ENCODE measurements at regions not wholly inside any gene's neighbourhood (a gene's known extent, or its start where the extent isn't known, plus 50 kb on each side); places are given as distances from the start of the nearest gene placed in this dataset.
"Not testable (repeated sequence)": the region's sequence is repeated elsewhere in the genome, so short reads cannot be mapped to it uniquely, and the experiment has no call there.

DNA sequence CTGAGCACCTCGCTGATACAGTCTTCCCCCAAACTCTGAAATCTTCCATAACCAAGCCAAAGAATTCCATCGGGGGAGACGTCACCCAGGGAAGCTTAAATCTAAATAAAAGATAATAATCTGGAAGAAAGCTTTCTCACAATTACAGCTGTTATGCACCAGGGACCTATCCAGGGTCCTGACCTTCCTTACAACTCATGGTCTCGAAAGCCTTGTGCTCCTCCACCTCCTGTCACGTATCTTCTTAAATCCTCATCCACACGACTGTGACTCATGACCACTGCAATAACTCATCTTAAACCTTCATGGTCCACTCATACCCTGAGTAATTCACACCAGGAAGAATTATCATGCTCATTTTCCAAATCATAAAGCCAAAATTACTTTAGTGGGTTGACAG is 166.8 kb upstream of the FRG1 start:
- no peak for DNase-seq (ENCODE audit: low read depth)

GRCh38 chr4:189779281-189779980 is 161.2 kb upstream of the FRG1 start:
- no peak for DNase-seq (ENCODE audit: low read depth)

DNA sequence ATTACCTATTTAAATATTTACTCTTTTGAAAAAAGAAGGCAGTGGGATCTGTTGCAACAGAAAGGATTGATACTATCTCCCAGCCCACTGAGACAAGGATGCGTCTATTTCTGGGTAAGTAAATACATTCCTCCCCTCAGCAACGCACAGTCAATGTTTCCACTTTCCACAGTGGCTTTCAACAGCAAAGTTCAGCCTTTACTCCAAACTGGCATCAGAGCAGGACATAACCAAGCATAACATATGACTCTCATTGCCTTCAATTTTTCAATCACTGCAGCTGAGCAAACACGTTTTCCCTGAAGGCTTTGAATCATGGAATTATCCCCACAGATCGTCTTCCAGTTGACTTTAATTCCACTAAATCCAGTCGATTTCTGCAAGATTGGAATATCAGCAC is 160.3 kb upstream of the FRG1 start:
- no peak for DNase-seq (ENCODE audit: low read depth)

GRCh38 chr4:189784651-189785050 is 156.0 kb upstream of the FRG1 start:
- DNase-seq (ENCODE audit: low read depth) = no peak

DNA sequence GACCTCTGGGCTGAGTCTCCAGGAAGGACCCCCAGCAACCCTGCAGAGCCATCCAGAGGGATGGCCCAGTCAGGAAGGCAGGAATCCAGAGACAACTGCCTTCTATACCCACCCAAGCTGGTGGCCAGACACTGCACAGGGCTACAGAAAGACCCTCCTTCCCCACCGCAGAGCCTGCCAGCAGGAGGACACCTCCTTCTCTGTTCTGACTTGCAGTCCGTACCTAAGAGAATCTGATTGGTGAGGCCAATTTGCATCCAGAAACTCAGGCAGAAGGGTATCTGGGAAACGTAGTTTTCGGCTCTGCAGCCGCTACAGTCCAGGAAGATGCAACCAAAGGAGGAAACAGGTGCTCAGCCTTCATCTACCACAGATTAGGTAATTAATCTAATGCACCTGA is 155.4 kb upstream of the FRG1 start:
- DNase-seq (ENCODE audit: low read depth) = no peak

DNA sequence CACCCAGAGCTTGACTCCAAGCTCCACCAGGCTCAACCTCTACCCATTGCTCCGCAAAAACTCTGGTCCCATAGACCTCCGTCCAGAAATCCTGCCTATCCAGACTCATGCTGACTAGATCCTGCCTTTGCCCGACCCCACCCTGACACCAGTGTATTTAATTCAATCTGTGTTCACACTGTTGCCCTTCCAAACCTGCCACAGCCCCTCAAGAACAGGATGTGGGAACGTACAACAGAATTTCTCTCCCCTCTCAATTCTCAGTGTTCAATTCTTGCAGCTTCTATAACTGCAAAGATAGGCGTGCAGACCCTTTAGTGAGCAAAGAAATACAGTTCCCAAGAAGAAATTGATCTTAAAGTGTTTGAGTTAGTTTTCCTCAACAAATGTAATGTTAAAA is 154.2 kb upstream of the FRG1 start:
- no peak for DNase-seq (ENCODE audit: low read depth)

DNA sequence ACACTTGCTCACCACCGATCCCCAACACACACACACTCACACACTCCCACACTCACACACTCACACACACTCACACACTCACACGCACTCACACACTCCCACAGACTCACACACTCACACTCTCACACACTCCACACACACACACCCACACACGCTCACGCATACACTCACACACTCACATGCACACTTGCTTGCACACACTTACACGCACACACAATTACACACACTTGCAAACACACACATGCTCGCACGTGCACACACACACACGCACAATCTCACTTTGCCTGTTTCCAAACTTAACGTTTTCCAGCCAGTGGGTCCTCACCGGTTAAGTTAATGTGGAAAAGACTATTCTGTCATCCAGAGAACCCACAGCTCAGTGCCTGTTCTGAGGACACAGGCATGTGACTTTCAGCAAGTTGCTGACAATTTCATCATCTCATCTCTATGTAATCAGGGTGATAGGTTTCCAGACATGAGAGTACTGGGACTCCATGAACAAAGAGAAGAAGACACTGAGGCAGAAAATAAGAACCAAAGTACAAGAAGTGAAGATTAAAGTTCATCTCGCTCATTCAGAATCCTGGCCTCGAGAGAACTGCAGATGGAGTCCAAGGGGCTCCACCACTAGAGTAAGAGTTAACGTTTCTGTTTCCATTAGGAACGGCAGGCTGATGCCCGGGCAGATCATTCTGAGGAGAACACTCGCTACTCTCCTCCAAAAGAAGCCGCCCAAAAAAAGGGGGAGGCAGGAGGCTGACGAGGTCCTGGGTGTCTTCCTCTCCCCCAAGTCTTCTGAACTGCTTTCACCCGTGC is 153.2 kb upstream of the FRG1 start:
- no peak for DNase-seq (ENCODE audit: low read depth)

GRCh38 chr4:189792924-189793618 is 147.6 kb upstream of the FRG1 start:
- peak; percentile 8 for DNase-seq (ENCODE audit: low read depth)

DNA sequence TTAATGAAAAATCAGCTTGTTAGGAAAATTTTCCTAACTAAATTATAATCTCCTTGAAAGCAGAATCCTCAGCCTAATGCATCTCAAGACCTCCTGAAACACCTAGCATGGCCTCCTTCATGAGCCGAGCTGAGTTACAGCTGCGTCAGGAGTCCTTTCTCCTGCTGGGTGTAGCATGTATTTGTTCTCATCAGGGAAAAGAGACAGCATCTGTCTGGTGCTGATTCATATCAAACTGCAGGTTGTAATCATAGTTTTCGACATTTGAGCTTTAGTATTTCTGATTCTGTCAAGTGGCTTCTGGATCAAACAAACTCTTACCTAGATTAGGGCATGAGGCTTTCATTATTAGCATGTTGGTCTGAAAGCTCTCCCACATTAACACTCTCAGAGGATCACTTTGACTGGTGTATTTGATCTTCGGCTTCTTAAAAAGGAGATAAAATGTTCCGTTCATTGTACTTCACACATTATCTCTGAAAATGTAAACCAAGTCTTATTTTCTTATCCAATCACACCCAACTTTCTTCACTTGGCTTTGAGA is 140.1 kb upstream of the FRG1 start:
- DNase-seq (ENCODE audit: low read depth) = no peak

- no peak for DNase-seq (ENCODE audit: low read depth)
Observed at GRCh38 chr4:189802884-189803283, 137.8 kb upstream of the FRG1 start.

- no peak for DNase-seq (ENCODE audit: low read depth)
Observed at GRCh38 chr4:189804894-189805293, 135.8 kb upstream of the FRG1 start.

- no peak for DNase-seq (ENCODE audit: low read depth)
Observed at GRCh38 chr4:189806506-189806905, 134.2 kb upstream of the FRG1 start.

DNA sequence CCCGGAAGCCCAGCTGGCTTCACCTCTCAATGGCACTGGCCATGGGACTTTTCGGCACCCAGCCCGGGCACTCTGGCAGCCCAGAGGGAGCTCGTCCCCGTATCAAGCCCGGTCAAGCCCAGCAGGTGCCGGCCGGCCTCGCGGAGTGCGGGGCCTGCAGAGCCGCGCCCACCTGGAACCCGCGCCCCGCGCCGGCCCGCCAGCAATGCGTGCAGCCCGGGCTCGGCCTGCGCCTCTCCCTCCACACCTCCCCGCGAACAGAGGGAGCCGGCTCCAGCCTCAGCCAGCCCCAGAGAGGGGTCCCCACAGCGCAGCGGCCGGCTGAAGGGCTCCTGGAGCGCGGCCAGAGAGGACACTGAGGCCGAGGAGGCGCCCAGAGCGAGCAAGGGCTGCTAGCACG is 133.6 kb upstream of the FRG1 start:
- no peak for DNase-seq (ENCODE audit: low read depth)

- DNase-seq (ENCODE audit: low read depth) = no peak
Observed at GRCh38 chr4:189809241-189809735, 131.4 kb upstream of the FRG1 start.

GRCh38 chr4:189809839-189810238 is 130.8 kb upstream of the FRG1 start:
- no peak for DNase-seq (ENCODE audit: low read depth)

DNA sequence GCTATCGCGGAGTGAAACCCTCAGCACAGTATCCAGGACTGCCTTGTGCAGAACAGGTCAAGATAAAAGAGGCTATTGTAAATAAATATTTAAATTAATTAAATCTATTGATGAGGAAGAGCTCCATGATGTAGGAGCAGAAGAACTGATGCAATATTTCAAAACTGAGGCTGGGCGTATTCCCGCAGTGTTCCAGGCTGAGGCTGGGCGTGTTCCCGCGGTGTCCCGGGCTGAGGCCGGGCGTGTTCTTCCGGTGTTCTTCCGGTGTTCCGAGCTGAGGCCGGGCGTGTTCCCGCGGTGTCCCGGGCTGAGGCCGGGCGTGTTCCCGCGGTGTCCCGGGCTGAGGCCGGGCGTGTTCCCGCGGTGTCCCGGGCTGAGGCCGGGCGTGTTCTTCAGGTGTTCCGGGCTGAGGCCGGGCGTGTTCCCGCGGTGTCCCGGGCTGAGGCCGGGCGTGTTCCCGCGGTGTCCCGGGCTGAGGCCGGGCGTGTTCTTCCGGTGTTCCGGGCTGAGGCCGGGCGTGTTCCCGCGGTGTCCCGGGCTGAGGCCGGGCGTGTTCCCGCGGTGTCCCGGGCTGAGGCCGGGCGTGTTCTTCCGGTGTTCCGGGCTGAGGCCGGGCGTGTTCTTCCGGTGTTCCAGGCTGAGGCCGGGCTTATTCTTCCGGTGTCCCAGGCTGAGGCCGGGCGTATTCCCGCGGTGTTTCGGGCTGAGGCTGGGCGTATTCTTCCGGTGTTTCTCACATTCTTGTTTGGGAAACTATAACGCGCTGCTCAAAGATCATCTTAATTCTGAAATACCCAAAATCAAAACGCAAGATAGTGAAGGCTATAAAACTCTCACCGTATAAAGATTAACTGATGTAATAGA is 130.1 kb upstream of the FRG1 start:
- not testable (repeated sequence) for DNase-seq (ENCODE audit: low read depth)

GRCh38 chr4:189815404-189816192 is 125.1 kb upstream of the FRG1 start:
- no peak for DNase-seq (ENCODE audit: low read depth)

- DNase-seq (ENCODE audit: low read depth) = no peak
Observed at GRCh38 chr4:189822326-189822725, 118.3 kb upstream of the FRG1 start.

DNA sequence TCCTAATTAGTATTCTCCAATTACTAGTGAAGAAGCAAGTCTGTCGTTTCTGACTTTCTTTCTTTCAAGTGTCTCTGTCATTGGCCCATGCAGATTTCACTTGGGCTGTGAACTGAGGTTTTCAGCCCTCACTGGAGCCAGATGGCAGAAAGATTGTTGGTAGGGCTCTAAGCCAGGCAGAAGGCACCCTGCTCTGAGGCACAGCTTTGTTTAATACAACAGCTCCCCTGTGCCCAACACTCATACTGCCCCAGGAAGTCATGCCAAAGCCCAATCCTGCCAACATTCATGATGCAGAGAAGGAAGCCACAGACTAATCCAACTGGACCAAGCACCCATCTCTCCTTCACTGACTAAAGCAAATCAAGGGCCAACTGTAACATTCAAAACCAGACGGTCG is 117.1 kb upstream of the FRG1 start:
- DNase-seq (ENCODE audit: low read depth) = no peak

- no peak for DNase-seq (ENCODE audit: low read depth)
Observed at GRCh38 chr4:189825466-189825865, 115.2 kb upstream of the FRG1 start.

GRCh38 chr4:189826657-189827056 is 114.0 kb upstream of the FRG1 start:
- DNase-seq (ENCODE audit: low read depth) = no peak
